DND-41 (cell line): ENCODE measurements at regions not wholly inside any gene's neighbourhood (a gene's known extent, or its start where the extent isn't known, plus 50 kb on each side); places are given as distances from the start of the nearest gene placed in this dataset.

Source experiments
- ATAC-seq: fragments of 200-7000 bp; cut with Tn5 transposase; 3 replicates; pipeline ENCODE4 v1.9.1; 2021; ENCODE audit warnings: low read depth; ENCODE audit not compliant: insufficient read depth
- DNase-seq: peaks from one replicate; pipeline ENCODE4 v3.0.0-alpha.2; 2020
- H2AFZ ChIP-seq: 2 replicates; pipeline ENCODE4 v1.6.0; 2012; ENCODE audit warnings: low read depth, low read length
- H3K27ac ChIP-seq: 2 replicates; pipeline ENCODE4 v1.5.1; 2012; ENCODE audit warnings: low read length, inconsistent platforms
- H3K27me3 ChIP-seq: fragments of 200-600 bp; sonication (generic); 2 replicates; pipeline ENCODE4 v1.6.0; 2012; ENCODE audit warnings: low read length, mild to moderate bottlenecking, inconsistent platforms; ENCODE audit not compliant: insufficient read depth, poor library complexity
- H3K36me3 ChIP-seq: 2 replicates; pipeline ENCODE4 v1.5.1; 2012; ENCODE audit warnings: low read length, inconsistent platforms; ENCODE audit not compliant: insufficient read depth
- H3K4me1 ChIP-seq: 2 replicates; pipeline ENCODE4 v1.5.1; 2012; ENCODE audit warnings: mild to moderate bottlenecking, low read length; ENCODE audit not compliant: insufficient read depth
- H3K4me2 ChIP-seq: 2 replicates; pipeline ENCODE4 v1.6.0; 2012; ENCODE audit warnings: mild to moderate bottlenecking, moderate library complexity, low read length, inconsistent platforms; ENCODE audit not compliant: insufficient read depth
- H3K4me3 ChIP-seq, 2 experiments: fragments of 200-600 bp in 1 of 2; shearing (Covaris generic) in 1 of 2; 2 replicates each; pipeline ENCODE4 v1.5.1; 2012 to 2016; ENCODE audit warnings: inconsistent platforms in 2 of 2, low read length in 2 of 2, mild to moderate bottlenecking in 2 of 2, low read depth in 1 of 2, moderate library complexity in 1 of 2
- H3K79me2 ChIP-seq: 2 replicates; pipeline ENCODE4 v1.6.0; 2012; ENCODE audit warnings: low read length, inconsistent platforms; ENCODE audit not compliant: insufficient read depth
- H3K9ac ChIP-seq: 2 replicates; pipeline ENCODE4 v1.6.0; 2012; ENCODE audit warnings: low read depth, mild to moderate bottlenecking, inconsistent platforms, low read length, moderate library complexity
- H3K9me3 ChIP-seq: 2 replicates; pipeline ENCODE4 v1.5.1; 2012; ENCODE audit warnings: low read length, moderate library complexity, mild to moderate bottlenecking, inconsistent platforms; ENCODE audit not compliant: insufficient read depth, severe bottlenecking
- H4K20me1 ChIP-seq: 2 replicates; pipeline ENCODE4 v1.6.0; 2012; ENCODE audit warnings: low read length; ENCODE audit not compliant: insufficient read depth
- CTCF ChIP-seq: IDR thresholded peaks from 2 replicates; pipeline ENCODE4 v1.5.1; 2012; ENCODE audit warnings: borderline replicate concordance, low read length, moderate library complexity, mild to moderate bottlenecking; ENCODE audit not compliant: poor library complexity, severe bottlenecking; ENCODE audit errors: extremely low read depth
- EZH2 ChIP-seq: IDR thresholded peaks from 3 replicates; pipeline ENCODE4 v1.6.1; 2012; ENCODE audit warnings: borderline replicate concordance, low read depth, mild to moderate bottlenecking, moderate library complexity, low read length, inconsistent platforms; ENCODE audit not compliant: severe bottlenecking

- no peak overlapping the region for H3K9ac ChIP-seq
- TF ChIP-seq EZH2 (no peak), CTCF (no peak)
- DNase-seq: no peak
- ATAC-seq: no peak
- no peak overlapping the region for H3K4me3 ChIP-seq
- H3K9me3 ChIP-seq: peaks cover 4% of the 10 kb centered on the region
- H3K27me3 ChIP-seq: peaks cover 3% of the 10 kb centered on the region
- no peaks in the 10 kb centered on the region for H4K20me1 ChIP-seq
- H2AFZ ChIP-seq: no peak overlapping the region
- no peaks in the 10 kb centered on the region for H3K36me3 ChIP-seq
- no peaks in the 10 kb centered on the region for H3K4me1 ChIP-seq
- no peak overlapping the region for H3K27ac ChIP-seq
- no peaks in the 10 kb centered on the region for H3K79me2 ChIP-seq
- H3K4me2 ChIP-seq: no peak overlapping the region
These were observed 50.5 kb upstream of the GRIN2A start for GRCh38 chr16:10232757-10233156.

- TF ChIP-seq CTCF (no peak), EZH2 (no peak)
- no peak overlapping the region for H3K4me3 ChIP-seq
- no peaks in the 10 kb centered on the region for H3K79me2 ChIP-seq
- ATAC-seq (no peak), DNase-seq (no peak)
- no peak overlapping the region for H3K4me2 ChIP-seq
- no peaks in the 10 kb centered on the region for H3K36me3 ChIP-seq
- no peaks in the 10 kb centered on the region for H4K20me1 ChIP-seq
- H3K4me1 ChIP-seq: no peaks in the 10 kb centered on the region
- H3K27me3 ChIP-seq: no peaks in the 10 kb centered on the region
- no peak overlapping the region for H3K27ac ChIP-seq
- no peak overlapping the region for H3K9ac ChIP-seq
- H2AFZ ChIP-seq: no peak overlapping the region
- H3K9me3 ChIP-seq: no peaks in the 10 kb centered on the region
These were observed 57.4 kb upstream of the GRIN2A start for GRCh38 chr16:10239640-10240039.

DNA sequence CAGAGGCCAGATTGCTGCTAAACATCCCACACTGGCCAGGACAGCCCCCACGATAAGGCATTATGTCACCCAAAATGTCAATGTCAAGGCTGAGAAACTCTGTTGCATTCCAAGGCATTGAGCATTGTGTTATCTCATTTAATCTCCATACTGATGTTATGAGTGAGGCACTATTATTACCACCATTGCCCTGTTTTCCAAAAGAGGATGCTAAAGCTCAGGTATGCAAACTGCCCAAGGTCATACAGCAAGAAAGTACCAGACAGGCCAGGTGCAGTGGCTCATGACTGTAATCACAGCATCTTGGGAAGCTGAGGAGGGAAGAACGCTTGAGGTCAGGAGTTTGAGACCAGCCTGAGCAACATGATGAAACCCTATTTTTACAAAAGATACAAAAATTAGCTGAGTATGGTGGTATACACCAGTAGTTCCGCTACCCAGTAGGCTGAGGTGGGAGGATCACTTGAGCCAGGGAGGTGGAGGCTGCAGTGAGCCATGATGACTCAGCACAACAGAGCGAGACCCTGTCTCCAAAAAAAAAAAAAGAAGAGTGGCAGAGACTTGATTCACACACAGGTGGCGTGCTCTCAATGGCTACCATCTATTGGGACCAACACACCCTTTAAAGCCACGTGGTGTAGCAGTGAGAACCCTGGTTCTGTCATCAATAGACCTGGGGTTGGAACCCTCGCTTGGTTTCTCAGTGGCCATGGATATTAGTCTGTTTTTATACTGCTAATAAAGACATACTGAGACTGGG is 58.8 kb upstream of the GRIN2A start:
- no peak overlapping the region for H2AFZ ChIP-seq
- H3K27ac ChIP-seq: no peak overlapping the region
- H3K9me3 ChIP-seq: no peaks in the 10 kb centered on the region
- H4K20me1 ChIP-seq: no peaks in the 10 kb centered on the region
- H3K79me2 ChIP-seq: no peaks in the 10 kb centered on the region
- no peaks in the 10 kb centered on the region for H3K36me3 ChIP-seq
- no peaks in the 10 kb centered on the region for H3K27me3 ChIP-seq
- no peak overlapping the region for H3K4me3 ChIP-seq
- H3K4me1 ChIP-seq: no peaks in the 10 kb centered on the region
- H3K4me2 ChIP-seq: no peak overlapping the region
- ATAC-seq (no peak), DNase-seq (no peak)
- H3K9ac ChIP-seq: no peak overlapping the region
- TF ChIP-seq CTCF (no peak), EZH2 (no peak)

DNA sequence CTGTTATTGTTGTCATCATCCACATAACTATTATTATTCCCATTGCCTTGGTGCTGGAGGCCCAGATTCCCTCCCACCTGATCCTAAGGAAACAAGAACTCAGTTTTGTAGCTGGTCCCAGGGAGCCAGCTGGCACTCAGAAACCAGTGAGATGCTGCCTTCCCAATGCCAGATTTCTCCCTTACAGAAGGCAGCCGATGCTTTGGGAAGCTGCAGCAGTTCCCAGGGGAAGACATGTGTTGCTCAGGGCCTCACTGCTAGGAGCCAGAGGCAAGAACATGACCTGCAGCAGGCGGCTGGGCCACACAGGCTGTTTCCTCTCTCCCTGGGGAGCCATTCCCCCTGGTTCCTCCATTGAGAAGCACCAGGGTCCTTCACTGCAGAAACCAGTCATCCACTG is 59.9 kb upstream of the GRIN2A start:
- TF ChIP-seq CTCF (no peak), EZH2 (no peak)

More for the DNA sequence above, 59.9 kb upstream of the GRIN2A start:
- no peaks in the 10 kb centered on the region for H3K27me3 ChIP-seq
- no peaks in the 10 kb centered on the region for H3K9me3 ChIP-seq
- H4K20me1 ChIP-seq: no peaks in the 10 kb centered on the region
- H3K36me3 ChIP-seq: no peaks in the 10 kb centered on the region
- ATAC-seq (no peak), DNase-seq (no peak)
- H3K27ac ChIP-seq: no peak overlapping the region
- no peak overlapping the region for H3K4me3 ChIP-seq
- no peak overlapping the region for H3K4me2 ChIP-seq
- no peak overlapping the region for H2AFZ ChIP-seq
- H3K4me1 ChIP-seq: no peaks in the 10 kb centered on the region
- no peak overlapping the region for H3K9ac ChIP-seq
- H3K79me2 ChIP-seq: no peaks in the 10 kb centered on the region
